GM19468 (cell line): ENCODE measurements at regions not wholly inside any gene's neighbourhood (a gene's known extent, or its start where the extent isn't known, plus 50 kb on each side); places are given as distances from the start of the nearest gene placed in this dataset.
A peak's percentile ranks its signal among the peaks of the same experiment; 100 is the strongest.
"Not testable (repeated sequence)": the region's sequence is repeated elsewhere in the genome, so short reads cannot be mapped to it uniquely, and the experiment has no call there.

Source experiments
- ATAC-seq: cut with Tn5 transposase; IDR thresholded peaks from one replicate; pipeline ENCODE4 v1.9.1; 2021; ENCODE audit warnings: mild to moderate bottlenecking, moderate library complexity, moderate number of reproducible peaks; ENCODE audit not compliant: unreplicated experiment; ENCODE audit errors: extremely low read depth

- ATAC-seq: no peak
Measured at GRCh38 chr5:56413546-56413945, 180.4 kb upstream of the ANKRD55 start.

GRCh38 chr5:56412601-56413379, 179.7 kb upstream of the ANKRD55 start:
- ATAC-seq: peak; percentile 80

- no peak for ATAC-seq
Measured at GRCh38 chr5:56410696-56411095, 177.6 kb upstream of the ANKRD55 start.

DNA sequence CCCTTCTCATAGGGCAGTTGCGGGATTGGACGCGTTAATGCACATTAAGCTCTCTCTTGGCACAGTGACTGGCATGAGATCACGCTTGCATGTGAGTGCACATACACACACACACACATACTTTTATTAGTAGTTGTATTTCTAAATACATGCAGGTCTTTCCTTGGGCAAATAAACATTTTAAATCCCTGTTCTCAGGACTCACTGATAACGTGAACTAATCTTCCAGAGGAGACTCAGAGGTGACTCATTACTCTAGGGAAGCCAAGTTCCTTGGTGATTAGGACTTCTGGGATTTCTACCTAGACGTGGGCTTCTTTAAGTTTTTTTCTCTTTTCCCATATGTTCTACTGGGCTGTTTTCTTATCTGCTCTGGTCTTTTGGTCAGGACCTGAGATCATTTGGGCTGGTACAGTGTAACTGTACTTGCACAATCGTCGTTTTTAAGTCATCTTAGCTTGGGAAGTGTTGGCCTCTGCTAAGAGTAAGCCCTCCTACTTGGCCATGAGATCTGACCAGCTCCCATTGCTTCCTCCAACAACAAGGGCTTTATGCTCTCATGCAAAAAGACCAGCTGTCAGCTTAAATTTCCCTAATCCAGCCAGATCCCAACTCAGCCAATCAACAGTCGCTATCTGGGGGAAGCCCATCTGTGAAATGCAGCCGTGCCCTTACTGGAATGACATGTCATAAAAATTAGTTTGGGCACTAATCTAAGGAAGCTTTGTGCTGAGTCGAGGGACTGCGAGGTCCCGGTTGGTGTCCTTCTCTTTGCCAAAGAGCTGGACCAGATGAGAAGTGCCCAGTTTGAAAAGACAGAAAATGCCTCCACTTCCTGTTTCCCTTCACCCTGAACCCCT, 176.4 kb upstream of the ANKRD55 start:
- no peak for ATAC-seq

GRCh38 chr5:56406838-56407237, 173.7 kb upstream of the ANKRD55 start:
- no peak for ATAC-seq

- ATAC-seq: no peak
Measured at GRCh38 chr5:56406221-56406620, 173.1 kb upstream of the ANKRD55 start.

GRCh38 chr5:56405116-56405908, 172.2 kb upstream of the ANKRD55 start:
- ATAC-seq: no peak

DNA sequence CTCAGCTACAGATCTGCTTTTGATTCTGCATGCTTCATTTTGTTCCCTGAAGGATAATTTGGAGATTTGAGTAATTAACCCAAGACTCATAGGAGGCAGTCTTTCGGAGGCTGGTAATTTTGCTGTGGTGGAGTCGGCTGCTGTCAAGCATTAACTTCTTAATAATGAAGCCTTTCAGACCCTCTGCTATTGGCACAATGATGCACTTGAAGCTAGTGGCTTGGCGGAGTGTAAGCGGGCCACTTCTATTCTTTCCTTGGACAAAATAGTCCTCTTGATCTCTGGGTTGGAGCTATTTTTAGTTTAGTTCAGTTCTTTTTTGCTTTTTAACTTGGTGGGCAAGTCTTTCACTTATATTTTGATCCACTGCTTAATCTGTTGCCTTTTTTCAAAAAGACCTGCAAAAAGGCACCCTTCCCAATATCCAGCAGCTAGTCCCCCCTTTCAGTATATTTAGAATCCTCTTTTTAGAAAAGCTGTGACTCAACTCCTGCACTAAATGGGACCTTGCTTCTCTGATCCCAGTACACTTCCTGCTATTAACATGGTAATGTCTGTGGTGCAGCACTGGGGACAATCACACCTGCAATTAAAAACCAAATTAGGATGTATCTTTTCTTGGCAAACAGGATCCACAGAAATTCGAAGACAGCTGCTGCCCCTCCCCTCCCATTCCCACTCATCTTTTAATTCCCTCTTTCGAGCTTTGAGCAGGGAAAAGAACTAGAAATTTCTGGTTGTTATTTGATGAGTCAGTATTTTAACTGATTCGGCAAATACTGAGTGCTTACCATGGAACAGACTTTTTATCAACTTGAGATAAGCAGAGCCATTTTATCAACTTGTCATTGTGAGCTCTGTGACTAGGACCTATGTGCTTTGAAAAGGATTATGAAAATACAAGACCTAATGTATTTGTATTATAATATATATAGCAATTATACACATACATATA, 169.4 kb upstream of the ANKRD55 start:
- no peak for ATAC-seq

DNA sequence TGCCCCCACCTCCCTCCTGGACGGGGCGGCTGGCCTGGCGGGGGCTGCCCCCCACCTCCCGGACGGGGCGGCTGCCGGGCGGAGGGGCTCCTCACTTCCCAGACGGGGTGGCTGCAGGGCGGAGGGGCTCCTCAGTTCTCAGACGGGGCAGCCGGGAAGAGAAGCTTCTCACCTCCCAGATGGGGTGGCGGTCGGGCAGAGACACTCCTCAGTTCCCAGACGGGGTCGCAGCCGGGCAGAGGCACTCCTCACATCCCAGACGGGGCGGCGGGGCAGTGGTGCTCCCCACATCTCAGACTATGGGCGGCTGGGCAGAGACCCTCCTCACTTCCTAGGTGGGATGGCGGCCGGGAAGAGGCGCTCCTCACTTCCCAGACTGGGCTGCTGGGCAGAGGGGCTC, 164.7 kb upstream of the ANKRD55 start:
- not testable (repeated sequence) for ATAC-seq

DNA sequence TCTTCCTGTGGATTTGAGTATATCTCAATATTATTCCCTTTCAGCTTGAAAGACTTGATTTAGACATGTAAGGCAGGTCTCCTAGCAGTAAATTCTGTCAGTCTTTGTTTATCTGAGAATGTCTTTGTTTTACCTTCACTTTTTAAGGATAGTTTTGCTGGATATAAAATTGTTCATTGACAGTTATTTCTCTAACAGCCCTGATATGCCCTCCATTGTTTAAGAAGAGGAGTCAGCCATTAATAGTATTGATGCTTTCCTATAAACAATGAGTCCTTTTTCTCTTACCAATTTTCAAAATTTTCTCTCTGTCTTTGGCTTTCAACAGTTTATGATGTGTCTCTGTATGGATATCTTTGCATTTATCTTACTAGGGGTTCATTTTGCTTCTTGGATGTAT, 163.5 kb upstream of the ANKRD55 start:
- ATAC-seq: no peak

GRCh38 chr5:56389261-56389660, 156.1 kb upstream of the ANKRD55 start:
- ATAC-seq: no peak

GRCh38 chr5:56388229-56388985, 155.3 kb upstream of the ANKRD55 start:
- no peak for ATAC-seq

DNA sequence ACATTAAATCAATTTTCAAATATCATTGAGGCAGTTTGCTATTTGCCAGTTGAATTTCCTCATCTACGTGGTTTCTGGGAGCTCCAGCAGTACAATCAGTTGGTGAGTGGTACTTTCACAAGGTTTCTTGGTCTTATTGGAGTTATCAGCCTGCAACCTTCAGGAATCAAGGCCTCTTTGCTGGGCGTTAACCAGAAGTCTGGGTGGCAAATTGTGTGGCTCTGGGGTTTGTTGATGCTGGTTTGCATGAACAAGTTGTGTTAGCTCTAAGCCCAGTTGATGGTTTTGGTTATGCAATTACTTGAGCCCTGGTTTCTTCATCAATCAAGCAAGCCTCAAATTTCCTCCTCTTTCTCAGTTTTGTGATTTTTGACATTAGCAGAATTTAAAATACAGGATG, 152.9 kb upstream of the ANKRD55 start:
- no peak for ATAC-seq

- ATAC-seq: no peak
Measured at GRCh38 chr5:56384186-56384585, 151.1 kb upstream of the ANKRD55 start.

DNA sequence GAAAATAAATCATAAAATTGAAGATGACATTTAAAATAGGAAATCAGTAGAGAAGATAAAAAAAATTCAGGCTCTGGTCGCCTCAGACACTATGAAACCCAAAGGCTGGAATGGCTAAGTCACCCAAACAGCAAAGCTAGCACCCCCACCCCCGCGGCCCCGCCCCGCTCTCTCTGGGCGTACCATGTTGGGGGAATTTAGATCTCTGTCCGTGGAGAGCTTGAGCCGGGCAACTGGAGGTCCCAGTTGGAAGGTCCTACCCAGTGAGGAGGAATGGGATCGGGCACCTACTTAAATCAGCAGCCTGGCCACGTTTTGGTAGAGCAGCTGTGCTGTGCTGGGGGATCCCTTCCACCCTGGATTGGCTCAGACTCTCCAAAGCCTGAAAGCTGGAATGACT, 150.6 kb upstream of the ANKRD55 start:
- ATAC-seq: no peak

GRCh38 chr5:56382896-56383295, 149.8 kb upstream of the ANKRD55 start:
- no peak for ATAC-seq

DNA sequence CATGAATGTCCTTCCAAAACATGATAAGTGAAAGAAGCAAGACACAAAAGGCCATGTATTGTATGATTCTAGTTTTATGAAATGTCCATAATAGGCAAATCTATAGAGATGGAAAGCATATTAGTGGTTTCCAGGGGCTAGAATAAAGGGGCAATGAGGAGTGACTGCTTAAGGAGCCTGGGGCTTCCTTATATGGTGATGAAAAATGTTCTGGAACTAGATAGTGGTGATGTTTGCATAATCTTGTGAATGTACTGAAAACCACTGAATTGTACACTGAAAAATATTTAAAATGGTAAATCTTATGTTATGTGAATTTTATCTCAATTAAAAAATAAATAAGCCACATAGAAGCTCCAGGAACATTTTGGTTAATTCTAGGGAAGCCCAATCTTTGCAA, 144.4 kb upstream of the ANKRD55 start:
- ATAC-seq: no peak

DNA sequence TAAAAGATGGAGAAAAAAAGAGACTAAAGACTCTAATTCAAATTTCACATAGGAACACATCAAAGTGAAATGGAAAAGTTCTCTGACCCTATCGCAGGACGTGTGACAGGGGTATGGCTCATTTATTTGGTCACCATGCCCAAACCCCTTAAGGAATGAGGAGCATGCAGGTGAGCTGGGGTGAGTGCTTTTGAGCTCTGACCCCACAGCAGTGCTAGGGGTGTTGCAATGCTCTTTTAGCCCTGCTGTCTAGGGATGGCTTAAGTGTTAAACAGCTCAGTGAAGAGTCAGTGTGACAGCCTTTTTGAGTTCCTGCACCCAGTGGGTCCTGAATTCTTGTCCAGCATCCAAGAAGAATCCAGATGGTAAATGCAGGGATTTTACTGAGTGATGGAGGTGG, 143.0 kb upstream of the ANKRD55 start:
- ATAC-seq: no peak

DNA sequence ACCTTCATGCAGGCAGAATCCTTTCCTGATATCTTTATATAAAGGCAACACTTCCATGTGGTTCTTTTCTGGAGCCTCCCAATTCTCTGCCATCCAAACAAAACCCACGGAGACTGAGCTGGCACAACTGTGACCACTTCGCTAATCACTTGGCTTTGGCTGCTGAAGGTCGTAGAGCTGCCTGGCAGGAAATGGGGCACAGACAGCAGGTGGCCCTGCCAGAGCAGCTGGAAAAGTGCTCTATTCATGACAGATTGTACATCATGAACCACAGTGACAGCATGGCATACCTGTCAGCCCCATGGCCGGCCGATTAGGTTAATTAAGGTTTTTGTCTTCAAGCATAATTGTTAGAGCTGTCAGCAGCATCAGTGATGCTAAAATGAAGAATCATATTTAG, 141.9 kb upstream of the ANKRD55 start:
- ATAC-seq: no peak
